Neural progenitor cell (in vitro differentiated cells): ENCODE measurements at regions not wholly inside any gene's neighbourhood (a gene's known extent, or its start where the extent isn't known, plus 50 kb on each side); places are given as distances from the start of the nearest gene placed in this dataset.

Experiments used
- EZH2 ChIP-seq: fragments of 200-600 bp; sonication (generic); IDR thresholded peaks from 2 replicates; pipeline ENCODE4 v1.6.1; 2017; ENCODE audit warnings: antibody characterized with exemption, mild to moderate bottlenecking, moderate library complexity
- EZH2phosphoT487 ChIP-seq: fragments of 200-600 bp; sonication (generic); IDR thresholded peaks from 2 replicates; pipeline ENCODE4 v1.6.1; 2017; ENCODE audit warnings: antibody characterized with exemption
- TF ChIP-seq, protein P1 (sequence below): fragments of 200-600 bp; sonication (generic); IDR thresholded peaks from 2 replicates; pipeline ENCODE4 v1.5.1; 2017; ENCODE audit warnings: antibody characterized with exemption, mild to moderate bottlenecking

DNA sequence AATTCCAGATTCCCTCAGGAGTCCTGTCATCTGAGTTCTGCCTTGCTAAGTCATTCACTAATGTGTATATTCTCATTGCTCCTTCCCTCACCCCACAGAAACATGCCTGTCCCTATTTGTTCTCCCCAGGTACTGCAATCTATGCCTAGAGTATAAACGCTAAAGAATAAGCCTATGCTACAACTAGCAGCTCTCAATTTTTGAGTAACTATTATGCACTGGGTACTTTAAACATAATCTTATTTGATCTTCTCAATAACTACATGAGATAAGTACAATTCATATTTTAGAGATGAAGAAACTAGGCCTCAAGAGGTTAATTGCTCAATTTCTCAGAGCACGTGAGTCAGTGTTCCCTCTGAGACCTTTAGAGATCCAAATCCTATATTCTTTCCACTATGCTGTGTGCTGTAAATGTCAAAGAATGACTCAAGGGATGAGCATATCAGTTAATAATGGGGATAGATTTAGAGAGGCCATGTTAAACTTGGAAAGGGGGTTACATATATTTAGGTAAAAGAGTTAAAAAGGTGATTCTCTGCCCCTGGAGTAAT lies 423.8 kb upstream of the ADGRB3 start:
- TF ChIP-seq, protein P1, sequence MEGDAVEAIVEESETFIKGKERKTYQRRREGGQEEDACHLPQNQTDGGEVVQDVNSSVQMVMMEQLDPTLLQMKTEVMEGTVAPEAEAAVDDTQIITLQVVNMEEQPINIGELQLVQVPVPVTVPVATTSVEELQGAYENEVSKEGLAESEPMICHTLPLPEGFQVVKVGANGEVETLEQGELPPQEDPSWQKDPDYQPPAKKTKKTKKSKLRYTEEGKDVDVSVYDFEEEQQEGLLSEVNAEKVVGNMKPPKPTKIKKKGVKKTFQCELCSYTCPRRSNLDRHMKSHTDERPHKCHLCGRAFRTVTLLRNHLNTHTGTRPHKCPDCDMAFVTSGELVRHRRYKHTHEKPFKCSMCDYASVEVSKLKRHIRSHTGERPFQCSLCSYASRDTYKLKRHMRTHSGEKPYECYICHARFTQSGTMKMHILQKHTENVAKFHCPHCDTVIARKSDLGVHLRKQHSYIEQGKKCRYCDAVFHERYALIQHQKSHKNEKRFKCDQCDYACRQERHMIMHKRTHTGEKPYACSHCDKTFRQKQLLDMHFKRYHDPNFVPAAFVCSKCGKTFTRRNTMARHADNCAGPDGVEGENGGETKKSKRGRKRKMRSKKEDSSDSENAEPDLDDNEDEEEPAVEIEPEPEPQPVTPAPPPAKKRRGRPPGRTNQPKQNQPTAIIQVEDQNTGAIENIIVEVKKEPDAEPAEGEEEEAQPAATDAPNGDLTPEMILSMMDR: no peak
- TF ChIP-seq EZH2: no peak
- TF ChIP-seq EZH2phosphoT487: no peak
